ENCODE measurements at regions not wholly inside any gene's neighbourhood (a gene's known extent, or its start where the extent isn't known, plus 50 kb on each side); places are given as distances from the start of the nearest gene placed in this dataset.
A peak's percentile ranks its signal among the peaks of the same experiment; 100 is the strongest.
"Not testable (repeated sequence)": the region's sequence is repeated elsewhere in the genome, so short reads cannot be mapped to it uniquely, and the experiment has no call there.

DNA sequence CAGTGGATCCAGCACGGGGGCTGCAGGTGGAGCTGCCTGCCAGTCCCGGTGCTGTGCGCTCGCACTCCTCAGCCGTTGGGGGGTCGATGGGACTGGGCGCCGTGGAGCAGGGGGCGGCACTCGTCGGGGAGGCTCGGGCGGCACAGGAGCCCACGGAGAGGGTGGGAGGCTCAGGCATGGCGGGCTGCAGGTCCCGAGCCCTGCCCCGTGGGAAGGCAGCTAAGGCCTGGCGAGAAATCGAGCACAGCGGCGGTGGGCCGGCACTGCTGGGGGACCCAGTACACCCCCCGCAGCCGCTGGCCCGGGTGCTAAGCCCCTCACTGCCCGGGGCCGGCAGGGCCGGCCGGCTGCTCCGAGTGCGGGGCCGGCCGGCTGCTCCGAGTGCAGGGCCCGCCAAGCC is 52.3 kb upstream of the MARK1 start:
- DNase-seq (ENCODE audit: low read depth); H3K4me3 ChIP-seq (ENCODE audit: low read depth, low read length): not testable (repeated sequence)

DNA sequence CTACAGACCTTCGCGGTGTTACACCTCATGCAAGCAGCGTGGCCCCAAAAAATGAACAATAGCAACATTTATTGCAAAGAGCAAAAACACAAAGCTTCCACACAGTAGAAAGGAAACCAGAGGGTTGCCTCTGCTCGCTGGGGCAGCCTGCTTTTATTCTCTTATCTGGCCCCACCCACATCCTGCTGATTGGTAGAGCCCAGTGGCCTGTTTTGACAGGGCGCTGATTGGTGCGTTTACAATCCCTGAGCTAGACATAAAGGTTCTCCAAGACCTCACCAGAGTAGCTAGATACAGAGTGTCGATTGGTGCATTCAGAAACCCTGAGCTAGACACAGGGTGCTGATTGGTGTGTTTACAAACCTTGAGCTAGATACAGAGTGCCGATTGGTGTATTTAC is 52.8 kb upstream of the MARK1 start:
- not testable (repeated sequence) for H3K4me3 ChIP-seq (ENCODE audit: low read depth, low read length); DNase-seq (ENCODE audit: low read depth)

DNA sequence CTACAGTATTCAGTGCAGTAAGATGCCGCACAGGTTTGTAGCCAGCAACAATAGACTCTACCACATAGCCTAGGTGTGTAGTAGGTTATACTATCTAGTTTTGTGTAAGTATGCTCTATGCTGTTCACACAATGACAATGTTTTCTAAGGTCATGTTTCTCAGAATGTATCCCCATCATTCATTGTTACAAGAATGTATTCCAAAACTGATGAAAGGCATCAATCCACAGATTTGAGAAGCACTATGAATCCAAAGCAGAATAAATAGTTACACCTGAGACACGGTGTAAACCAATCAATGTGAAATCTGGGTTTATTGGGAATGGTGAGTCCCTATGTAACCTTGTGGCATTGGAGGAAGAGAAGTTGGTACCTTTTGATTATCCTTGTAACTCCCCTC is 54.5 kb upstream of the MARK1 start:
- no peak overlapping the region for H3K4me3 ChIP-seq (ENCODE audit: low read depth, low read length)
- no peak for TF ChIP-seq CTCF (IDR thresholded peaks at IDR 0.05; ENCODE audit: low read depth, low read length, missing control alignments)
- no peak for DNase-seq (ENCODE audit: low read depth)

GRCh38 chr1:220462752-220463151 is 65.2 kb upstream of the MARK1 start:
- H3K4me3 ChIP-seq (ENCODE audit: low read depth, low read length): no peak overlapping the region
- no peak for TF ChIP-seq CTCF (IDR thresholded peaks at IDR 0.05; ENCODE audit: low read depth, low read length, missing control alignments)
- no peak for DNase-seq (ENCODE audit: low read depth)

DNA sequence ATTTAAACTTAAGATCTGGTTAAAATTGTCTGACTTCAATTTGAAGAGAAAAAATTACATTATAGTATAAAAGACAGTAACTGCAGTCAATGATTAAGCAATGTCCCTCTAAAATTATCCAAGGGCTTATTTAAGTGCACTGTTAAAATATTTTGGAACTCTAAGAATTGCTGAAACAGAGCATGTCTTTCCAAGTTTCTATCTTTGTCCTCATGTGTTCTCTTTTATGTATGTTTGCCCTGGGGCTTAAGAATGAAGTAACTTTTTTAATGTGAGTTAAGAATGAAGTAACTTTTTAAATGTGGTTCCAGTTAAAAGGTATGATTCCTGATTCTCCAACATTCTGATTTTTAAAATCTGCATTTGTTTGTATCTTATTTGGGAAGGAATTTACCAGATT is 69.0 kb upstream of the MARK1 start:
- no peak overlapping the region for H3K4me3 ChIP-seq (ENCODE audit: low read depth, low read length)
- TF ChIP-seq CTCF (IDR thresholded peaks at IDR 0.05; ENCODE audit: low read depth, low read length, missing control alignments): no peak
- DNase-seq (ENCODE audit: low read depth): no peak

- no peak for DNase-seq (ENCODE audit: low read depth)
- TF ChIP-seq CTCF (IDR thresholded peaks at IDR 0.05; ENCODE audit: low read depth, low read length, missing control alignments): no peak
- no peak overlapping the region for H3K4me3 ChIP-seq (ENCODE audit: low read depth, low read length)
These were observed 69.9 kb upstream of the MARK1 start for GRCh38 chr1:220457957-220458609.

DNA sequence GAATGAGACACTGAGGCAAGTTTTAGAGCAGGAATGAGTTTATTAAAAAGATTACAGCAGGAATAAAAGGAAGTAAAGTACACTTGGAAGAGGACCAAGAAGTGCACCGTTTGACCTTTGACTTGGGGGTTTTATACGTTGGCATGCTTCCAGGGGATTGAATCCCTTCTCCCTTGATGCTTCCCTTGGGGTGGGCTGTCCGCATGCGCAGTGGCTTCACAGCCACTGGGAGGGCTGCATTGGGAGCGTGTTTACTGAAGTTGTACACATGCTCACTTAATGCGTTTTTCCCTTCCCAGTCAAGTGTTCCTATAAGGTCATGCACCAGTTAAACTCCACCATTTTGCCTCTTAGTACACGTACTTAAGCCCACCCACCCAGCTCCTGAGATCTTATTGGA is 72.4 kb upstream of the MARK1 start:
- no peak for TF ChIP-seq CTCF (IDR thresholded peaks at IDR 0.05; ENCODE audit: low read depth, low read length, missing control alignments)
- H3K4me3 ChIP-seq (ENCODE audit: low read depth, low read length): no peak overlapping the region
- DNase-seq (ENCODE audit: low read depth): no peak

GRCh38 chr1:220454155-220454777 is 73.7 kb upstream of the MARK1 start:
- no peak overlapping the region for H3K4me3 ChIP-seq (ENCODE audit: low read depth, low read length)
- TF ChIP-seq CTCF (IDR thresholded peaks at IDR 0.05; ENCODE audit: low read depth, low read length, missing control alignments): peak; percentile 27
- no peak for DNase-seq (ENCODE audit: low read depth)
